HepG2 (cell line): ENCODE measurements at regions not wholly inside any gene's neighbourhood (a gene's known extent, or its start where the extent isn't known, plus 50 kb on each side); places are given as distances from the start of the nearest gene placed in this dataset.

ENCODE experiments used
- ATAC-seq: fragments of 200-7000 bp; cut with Tn5 transposase; 3 replicates; pipeline ENCODE4 v1.9.1; 2020; ENCODE audit warnings: mild to moderate bottlenecking, moderate library complexity
- BruUV-seq: library from RNA; stranded (reverse); fragments of 400-500 nt; replicated peaks from 2 replicates; lab custom pipeline; 2021; lab: Mats Ljungman, UMichigan
- CTCF ChIA-PET: fragments of 300-600 bp; formaldehyde crosslinking; extraction: SDS; loops from one replicate; lab custom pipeline; 2021; ENCODE audit warnings: low total read pairs, inconsistent platforms, low intra/inter-chr PET ratio; lab: Yijun Ruan, JAX
- POLR2A ChIA-PET: fragments of 350-600 bp; sonication (Branson Sonifier 250); formaldehyde crosslinking; loops from one replicate; lab custom pipeline; 2020; ENCODE audit warnings: antibody characterized with exemption, inconsistent platforms; lab: Yijun Ruan, JAX
- DNase-seq: peaks from one replicate; pipeline ENCODE4 v3.0.0-alpha.2; 2015; ENCODE audit warnings: low spot score
- FAIRE-seq: peaks from 3 replicates; lab custom pipeline; 2011; peaks lifted over from hg19 to GRCh38; lab: Jason Lieb, UNC
- H2AFZ ChIP-seq: one replicate; pipeline ENCODE4 v1.6.1; 2011; ENCODE audit warnings: low read length, inconsistent platforms
- H3K27ac ChIP-seq: fragments of 300-600 bp; 3 replicates; pipeline ENCODE4 v1.8.0; 2011; ENCODE audit warnings: mixed run types, mild to moderate bottlenecking, mixed read lengths, low read length, inconsistent platforms; ENCODE audit not compliant: insufficient read depth; ENCODE audit errors: extremely low read length
- H3K27me3 ChIP-seq, 2 experiments: fragments of 200-600 bp in 1 of 2; 2 replicates in 1 of 2; 3 replicates in 1 of 2; pipeline versions ENCODE4 v1.6.0 to v1.8.0; 2011; ENCODE audit warnings: low read length in 2 of 2, mild to moderate bottlenecking in 2 of 2, moderate library complexity in 2 of 2, inconsistent platforms in 1 of 2; ENCODE audit not compliant: insufficient read depth in 2 of 2, control insufficient read depth in 1 of 2
- H3K36me3 ChIP-seq, 2 experiments: fragments of 200-600 bp in 1 of 2; replicated peaks in 1 of 2; 2 replicates in 1 of 2; 3 replicates in 1 of 2; pipeline versions ENCODE4 v1.5.1 to v1.8.0; 2011; ENCODE audit warnings: low read length in 2 of 2, inconsistent platforms in 1 of 2; ENCODE audit not compliant: insufficient read depth in 2 of 2, control insufficient read depth in 1 of 2
- H3K4me1 ChIP-seq: 2 replicates; pipeline ENCODE4 v1.5.1; 2012; ENCODE audit warnings: low read length, inconsistent platforms; ENCODE audit not compliant: insufficient read depth
- H3K4me2 ChIP-seq: 2 replicates; pipeline ENCODE4 v1.6.0; 2011; ENCODE audit warnings: low read depth, low read length, inconsistent platforms
- H3K4me3 ChIP-seq, 3 experiments: fragments of 200-600 bp in 1 of 3; sonication (generic), shearing (Covaris generic) in 1 of 3; replicated peaks in 1 of 3; 2 replicates each; pipeline ENCODE4 v1.5.1; 2011 to 2016; ENCODE audit warnings: low read length in 3 of 3, inconsistent platforms in 2 of 3, low read depth in 2 of 3, mild to moderate bottlenecking in 2 of 3, control low read depth in 1 of 3, mixed read lengths in 1 of 3; ENCODE audit not compliant: insufficient read depth in 1 of 3
- H3K79me2 ChIP-seq: one replicate; pipeline ENCODE4 v1.6.1; 2011; ENCODE audit warnings: low read length, inconsistent platforms; ENCODE audit not compliant: insufficient read depth
- H3K9ac ChIP-seq: 2 replicates; pipeline ENCODE4 v1.6.0; 2011; ENCODE audit warnings: mild to moderate bottlenecking, low read depth, low read length, inconsistent platforms; ENCODE audit not compliant: insufficient read depth
- H3K9me3 ChIP-seq: 2 replicates; pipeline ENCODE4 v1.5.1; 2012; ENCODE audit warnings: mild to moderate bottlenecking, low read length
- H4K20me1 ChIP-seq: 2 replicates; pipeline ENCODE4 v1.6.0; 2011; ENCODE audit warnings: inconsistent platforms, mild to moderate bottlenecking, low read length, moderate library complexity; ENCODE audit not compliant: insufficient read depth
- ADNP ChIP-seq: sonication (generic); formaldehyde crosslinking; IDR thresholded peaks from 2 replicates; pipeline ENCODE4 v1.4.0; 2020; ENCODE audit warnings: missing genetic modification reagents
- ARID2 ChIP-seq: sonication (generic); formaldehyde crosslinking; IDR thresholded peaks from 2 replicates; pipeline ENCODE4 v1.8.1; 2022; ENCODE audit warnings: mild to moderate bottlenecking, missing genetic modification reagents, borderline replicate concordance
- BCL6 ChIP-seq: IDR thresholded peaks from 2 replicates; pipeline ENCODE4 v1.6.1; 2016; ENCODE audit warnings: missing genetic modification reagents, missing compliant biosample characterization
- FOXC1 ChIP-seq: sonication (generic); formaldehyde crosslinking; IDR thresholded peaks from 2 replicates; pipeline ENCODE4 v1.8.0; 2022; ENCODE audit warnings: mild to moderate bottlenecking, missing genetic modification reagents, borderline replicate concordance
- GTF3A ChIP-seq: sonication (generic); formaldehyde crosslinking; conservative IDR thresholded peaks from 2 replicates; pipeline ENCODE4 v1.4.0; 2020; ENCODE audit warnings: mild to moderate bottlenecking, missing genetic modification reagents
- NFYB ChIP-seq: sonication (generic); formaldehyde crosslinking; IDR thresholded peaks from 2 replicates; pipeline ENCODE4 v1.4.0; 2020; ENCODE audit warnings: missing genetic modification reagents
- NONO ChIP-seq, 2 experiments: fragments of 450-650 bp in 1 of 2; sonication (generic) in 1 of 2; formaldehyde crosslinking in 1 of 2; IDR thresholded peaks in 1 of 2; conservative IDR thresholded peaks in 1 of 2; 2 replicates each; pipeline versions ENCODE4 v1.6.1 to v1.8.0; 2017 to 2022; ENCODE audit warnings: mild to moderate bottlenecking in 1 of 2, missing genetic modification reagents in 1 of 2, moderate library complexity in 1 of 2
- NPAS2 ChIP-seq: sonication (generic); formaldehyde crosslinking; IDR thresholded peaks from 2 replicates; pipeline ENCODE4 v1.8.0; 2022; ENCODE audit warnings: mild to moderate bottlenecking, missing genetic modification reagents, borderline replicate concordance
- RARA ChIP-seq: IDR thresholded peaks from 2 replicates; pipeline ENCODE4 v1.6.1; 2016; ENCODE audit warnings: missing genetic modification reagents, missing compliant biosample characterization
- SP5 ChIP-seq: IDR thresholded peaks from 2 replicates; pipeline ENCODE4 v1.6.1; 2016; ENCODE audit warnings: low read depth, borderline replicate concordance
- ZNF17 ChIP-seq: sonication (generic); formaldehyde crosslinking; IDR thresholded peaks from 2 replicates; pipeline ENCODE4 v1.5.0; 2020; ENCODE audit warnings: mild to moderate bottlenecking, missing genetic modification reagents
- ZNF24 ChIP-seq: fragments of 450-650 bp; IDR thresholded peaks from 2 replicates; pipeline ENCODE4 v1.6.1; 2017; ENCODE audit warnings: antibody characterized with exemption, mild to moderate bottlenecking
- ZNF720 ChIP-seq: sonication (generic); formaldehyde crosslinking; IDR thresholded peaks from 2 replicates; pipeline ENCODE4 v1.4.0; 2020; ENCODE audit warnings: missing genetic modification reagents
- WGBS: methylation state at CpG from one replicate; pipeline ENCODE4 v1.1.6; 2017; ENCODE audit warnings: low lambda C conversion rate; 5-methylcytosine and 5-hydroxymethylcytosine counted together
- in situ Hi-C: cut with HindIII; loops from 2 replicates; pipeline ENCODE4 v1.10.0; 2017; ENCODE audit warnings: low pct_unique_long_range_greater_than_20kb; ENCODE audit not compliant: extremely low pct_ligation_motif_present
- intact Hi-C: fragments of 100-400 bp; cut with micrococcal nuclease; formaldehyde crosslinking; loops from one replicate; pipeline ENCODE4 v1.10.0; 2022; ENCODE audit not compliant: unreplicated experiment
- TF ChIP-seq, protein P1 (sequence below): sonication (generic); formaldehyde crosslinking; IDR thresholded peaks from 2 replicates; pipeline ENCODE4 v1.4.0; 2020; ENCODE audit warnings: mild to moderate bottlenecking, missing genetic modification reagents
- TF ChIP-seq, protein P2 (sequence below): sonication (generic); formaldehyde crosslinking; IDR thresholded peaks from 2 replicates; pipeline ENCODE4 v1.8.1; 2023; ENCODE audit warnings: mild to moderate bottlenecking, inconsistent platforms, moderate library complexity, missing genetic modification reagents, borderline replicate concordance
- TF ChIP-seq, protein P3 (sequence below): sonication (generic); formaldehyde crosslinking; IDR thresholded peaks from 2 replicates; pipeline ENCODE4 v1.8.0; 2023; ENCODE audit warnings: mild to moderate bottlenecking, missing genetic modification reagents

DNA sequence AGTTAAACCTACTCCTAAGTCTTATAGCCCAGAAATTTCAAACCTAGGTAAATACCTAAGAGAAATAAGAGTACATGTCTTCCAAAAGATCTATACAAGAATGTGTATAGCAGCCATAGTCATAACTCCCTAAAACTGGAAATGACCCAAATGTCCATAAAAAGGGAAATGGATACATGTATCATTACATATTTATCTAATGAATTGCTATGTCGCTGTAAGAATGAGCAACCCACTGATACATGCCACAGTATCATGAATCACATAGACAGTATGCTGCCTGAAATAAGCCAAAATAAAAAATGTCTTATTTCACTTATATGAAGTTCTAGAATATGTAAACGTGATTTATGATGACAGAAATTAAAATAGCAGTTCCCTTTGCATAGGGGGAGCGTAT lies 679.5 kb downstream of the MAFB start:
- in situ Hi-C loops (no loop called here), intact Hi-C loops (no loop called here)
- no peak overlapping the region for H3K27ac ChIP-seq
- no peak overlapping the region for H3K4me2 ChIP-seq
- H3K9me3 ChIP-seq, result peaks cover 93% of the 10 kb centered on the region
- H3K4me3 ChIP-seq, result no peak overlapping the region
- H3K36me3 ChIP-seq, result no peaks in the 10 kb centered on the region
- H4K20me1 ChIP-seq, result no peaks in the 10 kb centered on the region
- FAIRE-seq (no peak), ATAC-seq (no peak), DNase-seq (no peak)
- no peaks in the 10 kb centered on the region for H3K4me1 ChIP-seq
- BruUV-seq, result no TSS peak
- WGBS, result 10% methylated on average over 3 of the region's 3 CpGs
- H3K9ac ChIP-seq, result no peak overlapping the region
- ChIA-PET POLR2A (no interaction called here), CTCF (no interaction called here)
- no peak overlapping the region for H2AFZ ChIP-seq
- H3K79me2 ChIP-seq, result no peaks in the 10 kb centered on the region
- H3K27me3 ChIP-seq, result no peaks in the 10 kb centered on the region
- no peak for TF ChIP-seq SP5 (CRISPR knock-in tag)
- TF ChIP-seq NPAS2 (CRISPR knock-in tag), result no peak
- TF ChIP-seq, protein P1, sequence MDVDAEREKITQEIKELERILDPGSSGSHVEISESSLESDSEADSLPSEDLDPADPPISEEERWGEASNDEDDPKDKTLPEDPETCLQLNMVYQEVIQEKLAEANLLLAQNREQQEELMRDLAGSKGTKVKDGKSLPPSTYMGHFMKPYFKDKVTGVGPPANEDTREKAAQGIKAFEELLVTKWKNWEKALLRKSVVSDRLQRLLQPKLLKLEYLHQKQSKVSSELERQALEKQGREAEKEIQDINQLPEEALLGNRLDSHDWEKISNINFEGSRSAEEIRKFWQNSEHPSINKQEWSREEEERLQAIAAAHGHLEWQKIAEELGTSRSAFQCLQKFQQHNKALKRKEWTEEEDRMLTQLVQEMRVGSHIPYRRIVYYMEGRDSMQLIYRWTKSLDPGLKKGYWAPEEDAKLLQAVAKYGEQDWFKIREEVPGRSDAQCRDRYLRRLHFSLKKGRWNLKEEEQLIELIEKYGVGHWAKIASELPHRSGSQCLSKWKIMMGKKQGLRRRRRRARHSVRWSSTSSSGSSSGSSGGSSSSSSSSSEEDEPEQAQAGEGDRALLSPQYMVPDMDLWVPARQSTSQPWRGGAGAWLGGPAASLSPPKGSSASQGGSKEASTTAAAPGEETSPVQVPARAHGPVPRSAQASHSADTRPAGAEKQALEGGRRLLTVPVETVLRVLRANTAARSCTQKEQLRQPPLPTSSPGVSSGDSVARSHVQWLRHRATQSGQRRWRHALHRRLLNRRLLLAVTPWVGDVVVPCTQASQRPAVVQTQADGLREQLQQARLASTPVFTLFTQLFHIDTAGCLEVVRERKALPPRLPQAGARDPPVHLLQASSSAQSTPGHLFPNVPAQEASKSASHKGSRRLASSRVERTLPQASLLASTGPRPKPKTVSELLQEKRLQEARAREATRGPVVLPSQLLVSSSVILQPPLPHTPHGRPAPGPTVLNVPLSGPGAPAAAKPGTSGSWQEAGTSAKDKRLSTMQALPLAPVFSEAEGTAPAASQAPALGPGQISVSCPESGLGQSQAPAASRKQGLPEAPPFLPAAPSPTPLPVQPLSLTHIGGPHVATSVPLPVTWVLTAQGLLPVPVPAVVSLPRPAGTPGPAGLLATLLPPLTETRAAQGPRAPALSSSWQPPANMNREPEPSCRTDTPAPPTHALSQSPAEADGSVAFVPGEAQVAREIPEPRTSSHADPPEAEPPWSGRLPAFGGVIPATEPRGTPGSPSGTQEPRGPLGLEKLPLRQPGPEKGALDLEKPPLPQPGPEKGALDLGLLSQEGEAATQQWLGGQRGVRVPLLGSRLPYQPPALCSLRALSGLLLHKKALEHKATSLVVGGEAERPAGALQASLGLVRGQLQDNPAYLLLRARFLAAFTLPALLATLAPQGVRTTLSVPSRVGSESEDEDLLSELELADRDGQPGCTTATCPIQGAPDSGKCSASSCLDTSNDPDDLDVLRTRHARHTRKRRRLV (CRISPR knock-in tag), result no peak
- TF ChIP-seq, protein P2, sequence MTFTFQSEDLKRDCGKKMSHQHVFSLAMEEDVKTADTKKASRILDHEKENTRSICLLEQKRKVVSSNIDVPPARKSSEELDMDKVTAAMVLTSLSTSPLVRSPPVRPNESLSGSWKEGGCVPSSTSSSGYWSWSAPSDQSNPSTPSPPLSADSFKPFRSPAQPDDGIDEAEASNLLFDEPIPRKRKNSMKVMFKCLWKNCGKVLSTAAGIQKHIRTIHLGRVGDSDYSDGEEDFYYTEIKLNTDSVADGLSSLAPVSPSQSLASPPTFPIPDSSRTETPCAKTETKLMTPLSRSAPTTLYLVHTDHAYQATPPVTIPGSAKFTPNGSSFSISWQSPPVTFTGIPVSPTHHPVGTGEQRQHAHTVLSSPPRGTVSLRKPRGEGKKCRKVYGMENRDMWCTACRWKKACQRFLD (CRISPR knock-in tag), result no peak
- no peak for TF ChIP-seq ARID2 (CRISPR knock-in tag)
- TF ChIP-seq GTF3A, result no peak
- no peak for TF ChIP-seq ZNF17 (CRISPR knock-in tag)
- no peak for TF ChIP-seq ADNP (CRISPR knock-in tag)
- TF ChIP-seq RARA (CRISPR knock-in tag), result no peak
- TF ChIP-seq NFYB (CRISPR knock-in tag), result no peak
- TF ChIP-seq ZNF24, result no peak
- no peak for TF ChIP-seq NONO (IDR thresholded peaks at IDR 0.05)
- TF ChIP-seq NONO (CRISPR knock-in tag; conservative IDR thresholded peaks at IDR 0.05), result no peak
- TF ChIP-seq, protein P3, sequence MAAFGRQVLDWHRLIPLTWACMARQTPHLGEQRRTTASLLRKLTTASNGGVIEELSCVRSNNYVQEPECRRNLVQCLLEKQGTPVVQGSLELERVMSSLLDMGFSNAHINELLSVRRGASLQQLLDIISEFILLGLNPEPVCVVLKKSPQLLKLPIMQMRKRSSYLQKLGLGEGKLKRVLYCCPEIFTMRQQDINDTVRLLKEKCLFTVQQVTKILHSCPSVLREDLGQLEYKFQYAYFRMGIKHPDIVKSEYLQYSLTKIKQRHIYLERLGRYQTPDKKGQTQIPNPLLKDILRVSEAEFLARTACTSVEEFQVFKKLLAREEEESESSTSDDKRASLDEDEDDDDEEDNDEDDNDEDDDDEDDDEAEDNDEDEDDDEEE (CRISPR knock-in tag), result no peak
- no peak for TF ChIP-seq ZNF720
- no peak for TF ChIP-seq FOXC1
- TF ChIP-seq BCL6, result no peak
